Lung (tissue), 11 donors: ENCODE measurements at regions not wholly inside any gene's neighbourhood (a gene's known extent, or its start where the extent isn't known, plus 50 kb on each side); places are given as distances from the start of the nearest gene placed in this dataset.

ENCODE experiments used
- ATAC-seq: fragments of 200-7000 bp; cut with Tn5 transposase; one replicate; pipeline ENCODE4 v1.9.1; 2020; ENCODE audit warnings: moderate number of reproducible peaks; ENCODE audit not compliant: insufficient read depth, low FRiP score
- DNase-seq, 3 donors: peaks; one replicate each; pipeline ENCODE4 v3.0.0-alpha.2; 2013 to 2017
- H3K27ac ChIP-seq, 2 donors: one replicate each; pipeline ENCODE4 v1.5.1; 2013; ENCODE audit warnings: mild to moderate bottlenecking in 2 of 2, moderate library complexity in 2 of 2, control low read depth in 1 of 2, inconsistent platforms in 1 of 2, low read depth in 1 of 2, low read length in 1 of 2
- H3K27me3 ChIP-seq, 3 donors: one replicate each; pipeline ENCODE4 v1.5.1; 2013; ENCODE audit warnings: low read length in 2 of 3; ENCODE audit not compliant: control insufficient read depth in 3 of 3, insufficient read depth in 3 of 3
- H3K36me3 ChIP-seq, 4 donors: one replicate each; pipeline ENCODE4 v1.5.1; 2013; ENCODE audit warnings: low read length in 4 of 4, mild to moderate bottlenecking in 1 of 4, moderate library complexity in 1 of 4; ENCODE audit not compliant: control insufficient read depth in 4 of 4, insufficient read depth in 4 of 4
- H3K4me1 ChIP-seq, 5 donors: one replicate each; pipeline ENCODE4 v1.5.1; 2013; ENCODE audit warnings: low read length in 5 of 5, mild to moderate bottlenecking in 2 of 5, moderate library complexity in 1 of 5; ENCODE audit not compliant: control insufficient read depth in 5 of 5, insufficient read depth in 5 of 5
- H3K4me3 ChIP-seq: one replicate; pipeline ENCODE4 v1.5.1; 2013; ENCODE audit warnings: mild to moderate bottlenecking, control low read depth, moderate library complexity
- H3K9ac ChIP-seq, 2 donors: one replicate each; pipeline ENCODE4 v1.5.1; 2013; ENCODE audit warnings: low read length in 2 of 2, control low read depth in 1 of 2; ENCODE audit not compliant: insufficient read depth in 1 of 2
- H3K9me3 ChIP-seq, 4 donors: one replicate each; pipeline ENCODE4 v1.5.1; 2013; ENCODE audit warnings: low read length in 3 of 4, mild to moderate bottlenecking in 1 of 4, moderate library complexity in 1 of 4; ENCODE audit not compliant: control insufficient read depth in 4 of 4, insufficient read depth in 3 of 4
- CTCF ChIP-seq: IDR thresholded peaks from 2 replicates; pipeline ENCODE4 v1.5.1; 2012; ENCODE audit warnings: mild to moderate bottlenecking; ENCODE audit errors: control extremely low read depth, extremely low read depth
- WGBS, 2 donors: extraction: QIAGEN DNeasy Blood & Tissue Kit; methylation state at CpG; one replicate each; pipeline ENCODE4 v1.1.7; 2013; 5-methylcytosine and 5-hydroxymethylcytosine counted together
- donor health status: control.
- donor health status: control.
- donor health status: Bipolar disorder and iron deficiency.
- donor health status: healthy.
- donor health status: DM: yes; HTN: yes; CAD: no.

- H3K9ac ChIP-seq, result no peak overlapping the region
- H3K9me3 ChIP-seq, result peaks cover 0 to 8% (median 0%) of the 10 kb centered on the region in 4 donors
- DNase-seq (no peak), ATAC-seq (no peak)
- H3K27ac ChIP-seq, result no peak overlapping the region
- no peaks in the 10 kb centered on the region for H3K36me3 ChIP-seq
- WGBS, 2 donors, result 92 to 96% methylated on average over 1 of the region's 1 CpG
- no peaks in the 10 kb centered on the region for H3K4me1 ChIP-seq
- H3K4me3 ChIP-seq, result no peak overlapping the region
- TF ChIP-seq CTCF, result no peak
- H3K27me3 ChIP-seq, result peaks cover 0 to 2% (median 0%) of the 10 kb centered on the region in 3 donors
Observed at GRCh38 chr16:87166934-87167333, 150.3 kb downstream of the C16orf95 start.

- H3K9ac ChIP-seq, result no peak overlapping the region
- ATAC-seq (no peak), DNase-seq (peak; percentile 30 to 59 (median 52))
- H3K27me3 ChIP-seq, result no peaks in the 10 kb centered on the region
- TF ChIP-seq CTCF, result no peak
- H3K4me3 ChIP-seq, result no peak overlapping the region
- H3K36me3 ChIP-seq, result no peaks in the 10 kb centered on the region
- H3K9me3 ChIP-seq, result peaks cover 0 to 8% (median 0%) of the 10 kb centered on the region in 4 donors
- H3K4me1 ChIP-seq, result no peaks in the 10 kb centered on the region
- WGBS, 2 donors, result 75 to 80% methylated on average over 14 of the region's 14 CpGs
- H3K27ac ChIP-seq, result no peak overlapping the region
Observed at GRCh38 chr16:87169509-87169995, 147.6 kb downstream of the C16orf95 start.

DNA sequence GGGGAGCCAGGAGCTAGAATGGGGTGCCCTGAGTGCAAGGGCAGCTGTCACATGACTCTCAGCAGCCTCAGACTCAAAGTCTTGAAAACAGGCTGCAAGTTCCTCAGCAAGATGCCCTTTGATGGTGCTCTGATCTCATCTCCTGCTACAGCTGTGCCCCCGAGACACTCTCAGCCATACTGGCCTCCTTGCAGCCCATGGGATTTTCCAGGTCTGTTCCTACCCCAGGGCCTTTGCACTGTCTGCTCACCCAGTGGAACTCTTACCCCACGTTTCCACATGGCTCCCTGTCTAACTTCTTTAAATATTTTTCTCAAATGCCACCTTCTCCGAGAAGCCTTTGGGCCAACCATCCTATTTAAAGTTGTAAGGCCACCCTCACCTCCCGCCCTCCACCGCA lies 146.9 kb downstream of the C16orf95 start:
- 95 to 96% methylated on average over 5 of the region's 5 CpGs for WGBS, 2 donors
- TF ChIP-seq CTCF, result no peak
- Histone ChIP-seq H3K27me3 (no peaks in the 10 kb centered on the region), H3K4me1 (no peaks in the 10 kb centered on the region), H3K4me3 (no peak overlapping the region), H3K36me3 (no peaks in the 10 kb centered on the region), H3K9ac (no peak overlapping the region), H3K27ac (no peak overlapping the region), H3K9me3 (peaks cover 0 to 8% (median 0%) of the 10 kb centered on the region in 4 donors)
- no peak for ATAC-seq
- DNase-seq, result no peak

- Histone ChIP-seq H3K9me3 (peaks cover 0 to 8% (median 0%) of the 10 kb centered on the region in 4 donors), H3K27me3 (no peaks in the 10 kb centered on the region), H3K36me3 (no peaks in the 10 kb centered on the region), H3K27ac (no peak overlapping the region), H3K4me3 (no peak overlapping the region), H3K4me1 (peaks cover 0 to 1% (median 0%) of the 10 kb centered on the region in 5 donors), H3K9ac (no peak overlapping the region)
- WGBS, 2 donors, result 95 to 96% methylated on average over 11 of the region's 11 CpGs
- DNase-seq (no peak), ATAC-seq (no peak)
- no peak for TF ChIP-seq CTCF
Observed at GRCh38 chr16:87171723-87172122, 145.5 kb downstream of the C16orf95 start.
